Esophagus squamous epithelium (tissue), 5 donors: ENCODE measurements at regions not wholly inside any gene's neighbourhood (a gene's known extent, or its start where the extent isn't known, plus 50 kb on each side); places are given as distances from the start of the nearest gene placed in this dataset.

Source experiments
- DNase-seq: peaks from one replicate; lab custom pipeline; 2025; lab: John Stamatoyannopoulos, UW
- H3K27ac ChIP-seq, 4 donors: fragments of 200-600 bp; sonication (generic); one replicate each; pipeline ENCODE4 v1.5.1; 2016 to 2019; ENCODE audit warnings: mild to moderate bottlenecking in 1 of 4
- H3K27me3 ChIP-seq, 4 donors: fragments of 200-600 bp; sonication (generic); 1 replicate in 3 of 4; 2 replicates in 1 of 4; pipeline versions ENCODE4 v1.5.1 to v1.6.0; 2017 to 2021; ENCODE audit warnings: antibody characterized with exemption in 1 of 4
- H3K36me3 ChIP-seq, 3 donors: fragments of 200-600 bp; sonication (generic); one replicate each; pipeline ENCODE4 v1.5.1; 2016 to 2019
- H3K4me1 ChIP-seq, 3 donors: fragments of 200-600 bp; sonication (generic); one replicate each; pipeline ENCODE4 v1.5.1; 2017 to 2019
- H3K4me3 ChIP-seq, 4 donors: fragments of 200-600 bp; sonication (generic); 1 replicate in 3 of 4; 2 replicates in 1 of 4; pipeline ENCODE4 v1.5.1; 2016 to 2019; ENCODE audit warnings: mild to moderate bottlenecking in 2 of 4, moderate library complexity in 1 of 4
- H3K9me3 ChIP-seq, 3 donors: fragments of 200-600 bp; sonication (generic); one replicate each; pipeline ENCODE4 v1.5.1; 2016 to 2019
- CTCF ChIP-seq, 6 experiments: fragments of 450-650 bp in 4 of 6; fragments of 200-600 bp in 2 of 6; sonication (generic) in 2 of 6; IDR thresholded peaks; one replicate each; pipeline ENCODE4 v1.5.1; 2016 to 2019; ENCODE audit warnings: antibody characterized with exemption in 6 of 6, mild to moderate bottlenecking in 4 of 6, moderate library complexity in 4 of 6
- POLR2A ChIP-seq, 4 donors: fragments of 450-650 bp; IDR thresholded peaks; one replicate each; pipeline ENCODE4 v1.6.1; 2017; ENCODE audit warnings: antibody characterized with exemption in 4 of 4, mild to moderate bottlenecking in 4 of 4, moderate library complexity in 3 of 4
- WGBS, 2 donors: methylation state at CpG; one replicate each; pipeline ENCODE4 v1.1.5; 2018; 5-methylcytosine and 5-hydroxymethylcytosine counted together
- intact Hi-C: fragments of 100-400 bp; cut with DNase I; formaldehyde crosslinking; loops from one replicate; pipeline ENCODE4 v1.15.0; 2022
- donor health status: DM: yes; HTN: yes; CAD: no.

- no peaks in the 10 kb centered on the region for H3K4me1 ChIP-seq
- intact Hi-C loops = no loop called here
- no peaks in the 10 kb centered on the region for H3K9me3 ChIP-seq
- no peak overlapping the region for H3K27ac ChIP-seq
- H3K27me3 ChIP-seq = no peaks in the 10 kb centered on the region
- no peaks in the 10 kb centered on the region for H3K36me3 ChIP-seq
- WGBS, 2 donors = 64 to 67% methylated on average over 2 of the region's 2 CpGs
- TF ChIP-seq POLR2A (IDR thresholded peaks at IDR 0.05) (no peak), CTCF (IDR thresholded peaks at IDR 0.05) (no peak)
- H3K4me3 ChIP-seq = no peak overlapping the region
- DNase-seq = no peak
Observed at GRCh38 chr11:130802567-130802966, 113.7 kb downstream of the SNX19 start.

- no peak for DNase-seq
- no peak for TF ChIP-seq CTCF (IDR thresholded peaks at IDR 0.05)
- TF ChIP-seq POLR2A (IDR thresholded peaks at IDR 0.05) = no peak
Observed at GRCh38 chr11:130804306-130805076, 111.8 kb downstream of the SNX19 start.

GRCh38 chr11:130806746-130807145, 109.5 kb downstream of the SNX19 start:
- WGBS, 2 donors = 40 to 44% methylated on average over 3 of the region's 3 CpGs
- TF ChIP-seq CTCF (IDR thresholded peaks at IDR 0.05) (no peak), POLR2A (IDR thresholded peaks at IDR 0.05) (no peak)

More at GRCh38 chr11:130804306-130805076, 111.8 kb downstream of the SNX19 start:
- Histone ChIP-seq H3K36me3 (no peaks in the 10 kb centered on the region), H3K9me3 (no peaks in the 10 kb centered on the region), H3K27ac (no peak overlapping the region), H3K4me1 (no peaks in the 10 kb centered on the region), H3K4me3 (no peak overlapping the region), H3K27me3 (no peaks in the 10 kb centered on the region)
- intact Hi-C loops = no loop called here
- 70 to 84% methylated on average over 8 to 10 of the region's 12 CpGs for WGBS, 2 donors

GRCh38 chr11:130808541-130808940, 107.7 kb downstream of the SNX19 start:
- no peaks in the 10 kb centered on the region for H3K9me3 ChIP-seq

More at GRCh38 chr11:130806746-130807145, 109.5 kb downstream of the SNX19 start:
- no peak for DNase-seq
- H3K36me3 ChIP-seq = no peaks in the 10 kb centered on the region
- H3K27ac ChIP-seq = no peak overlapping the region
- H3K27me3 ChIP-seq = no peaks in the 10 kb centered on the region
- no peaks in the 10 kb centered on the region for H3K4me1 ChIP-seq
- intact Hi-C loops = no loop called here
- no peak overlapping the region for H3K4me3 ChIP-seq
- no peaks in the 10 kb centered on the region for H3K9me3 ChIP-seq

More at GRCh38 chr11:130808541-130808940, 107.7 kb downstream of the SNX19 start:
- Histone ChIP-seq H3K27me3 (no peaks in the 10 kb centered on the region), H3K27ac (no peak overlapping the region), H3K4me1 (no peaks in the 10 kb centered on the region), H3K36me3 (no peaks in the 10 kb centered on the region), H3K4me3 (no peak overlapping the region)
- TF ChIP-seq POLR2A (IDR thresholded peaks at IDR 0.05) (no peak), CTCF (IDR thresholded peaks at IDR 0.05) (no peak)
- intact Hi-C loops = no loop called here
- WGBS, 2 donors = 64 to 79% methylated on average over 1 of the region's 1 CpG
- DNase-seq = no peak
